NCI-H510A (cell line): ENCODE measurements at regions not wholly inside any gene's neighbourhood (a gene's known extent, or its start where the extent isn't known, plus 50 kb on each side); places are given as distances from the start of the nearest gene placed in this dataset.
A peak's percentile ranks its signal among the peaks of the same experiment; 100 is the strongest.
"Not testable (repeated sequence)": the region's sequence is repeated elsewhere in the genome, so short reads cannot be mapped to it uniquely, and the experiment has no call there.

Experiments used
- DNase-seq: peaks from one replicate; lab custom pipeline; 2025; lab: John Stamatoyannopoulos, UW

DNA sequence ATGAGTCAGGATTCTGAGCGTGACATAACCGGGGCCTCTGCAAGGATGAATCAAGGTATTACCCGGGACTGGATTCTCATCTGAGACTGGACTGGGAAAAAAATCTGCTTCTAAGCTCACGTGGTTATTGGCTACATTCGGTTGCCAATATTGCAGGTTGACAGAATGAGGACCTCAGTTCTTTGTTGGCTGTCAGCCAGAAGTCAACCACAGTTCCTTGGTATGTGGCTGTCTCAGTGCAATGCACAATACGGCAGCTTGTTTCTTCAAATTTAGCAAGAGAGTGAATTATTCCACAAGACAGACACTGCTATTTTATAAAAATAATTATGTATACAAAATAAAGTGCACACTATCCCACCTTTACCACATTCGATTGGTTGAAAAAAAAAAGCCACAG, 424.2 kb downstream of the KLHL4 start:
- DNase-seq: no peak

- DNase-seq: peak; percentile 0
These were observed 443.9 kb downstream of the KLHL4 start for GRCh38 chrX:87961471-87961870.

DNA sequence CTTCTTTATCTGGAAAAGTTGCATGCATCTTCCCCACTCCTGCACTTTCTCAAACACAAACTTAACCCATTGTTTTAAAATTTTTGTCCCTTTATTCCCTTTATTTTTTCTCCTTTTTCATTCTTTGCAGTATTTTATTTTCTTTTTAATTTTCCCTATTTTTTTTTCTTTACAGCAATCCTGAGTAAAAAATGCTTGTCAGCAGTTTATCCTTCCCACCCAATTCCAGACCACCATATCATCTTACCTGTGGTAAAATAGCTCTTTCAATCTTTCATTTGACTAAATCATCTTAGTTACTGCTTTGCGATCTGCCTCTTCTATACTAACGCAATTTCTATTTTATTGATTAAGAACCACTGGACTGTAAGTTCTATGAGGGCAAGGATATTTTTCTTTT, 450.5 kb downstream of the KLHL4 start:
- no peak for DNase-seq

DNA sequence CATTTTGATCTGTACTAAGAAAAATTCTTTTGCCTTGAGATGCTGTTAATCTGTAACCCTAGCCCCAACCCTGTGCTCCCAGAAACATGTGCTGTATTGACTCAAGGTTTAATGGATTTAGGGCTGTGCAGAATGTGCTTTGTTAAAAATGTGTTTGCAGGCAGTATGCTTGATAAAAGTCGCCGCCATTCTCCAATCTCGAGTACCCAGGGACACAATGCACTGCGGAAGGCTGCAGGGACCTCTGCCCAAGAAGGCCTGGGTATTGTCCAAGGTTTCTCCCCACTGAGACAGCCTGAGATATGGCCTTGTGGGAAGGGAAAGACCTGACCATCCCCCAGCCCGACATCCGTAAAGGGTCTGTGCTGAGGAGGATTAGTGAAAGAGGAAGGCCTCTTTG, 454.5 kb downstream of the KLHL4 start:
- not testable (repeated sequence) for DNase-seq

GRCh38 chrX:87975365-87975764, 457.8 kb downstream of the KLHL4 start:
- no peak for DNase-seq

GRCh38 chrX:88007873-88008272, 490.3 kb downstream of the KLHL4 start:
- not testable (repeated sequence) for DNase-seq

DNA sequence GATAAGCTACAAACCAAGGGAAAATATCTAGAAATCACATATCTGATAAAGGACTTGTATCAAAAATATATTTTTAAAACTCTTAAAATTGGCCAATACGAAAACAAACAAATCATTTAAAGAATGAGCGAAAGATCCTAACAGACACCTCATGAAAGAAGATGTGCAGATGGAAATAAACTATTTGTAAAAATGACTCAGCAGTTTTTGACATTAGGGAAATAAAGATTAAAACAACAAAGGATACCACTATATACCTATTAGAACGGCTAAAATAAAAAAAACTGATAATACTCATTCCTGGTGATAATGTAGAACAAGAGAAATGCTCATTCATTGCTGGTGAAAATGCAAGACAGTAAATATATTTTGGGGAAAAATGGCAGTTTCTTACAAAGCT, 506.4 kb downstream of the KLHL4 start:
- no peak for DNase-seq

DNA sequence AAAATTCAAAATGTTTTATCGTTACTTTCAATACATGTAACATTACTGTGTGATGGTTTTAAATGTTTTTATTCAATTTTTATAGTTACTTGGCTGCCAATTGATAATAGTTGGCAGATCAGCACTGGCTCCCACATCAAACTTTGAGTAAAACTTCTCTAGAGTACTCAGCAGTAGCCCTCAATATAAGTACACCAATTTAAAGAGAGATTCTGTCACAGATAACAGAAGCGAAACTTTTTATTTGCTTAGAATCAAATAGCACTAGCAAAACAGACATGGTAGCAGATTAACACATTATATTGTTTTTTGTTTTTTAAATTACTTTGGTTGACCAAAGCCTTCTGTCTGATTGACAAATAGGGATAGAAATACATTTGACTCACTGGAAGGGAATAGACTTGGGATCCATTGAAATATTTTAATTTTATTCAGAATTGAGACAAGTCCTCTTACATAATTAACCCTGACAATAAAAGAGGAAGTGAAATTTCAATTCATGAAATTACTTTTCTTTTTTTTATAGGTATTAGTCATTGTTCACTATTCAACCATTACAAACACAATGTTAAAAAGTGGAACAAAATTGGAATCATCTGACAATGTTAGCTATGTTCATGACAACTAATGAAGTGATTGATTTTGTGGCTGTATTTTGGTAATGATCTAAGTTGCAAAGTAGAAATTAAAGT, 554.9 kb downstream of the KLHL4 start:
- no peak for DNase-seq

GRCh38 chrX:88101968-88102367, 584.4 kb downstream of the KLHL4 start:
- DNase-seq: no peak

GRCh38 chrX:88135735-88136134, 611.3 kb upstream of the CPXCR1 start:
- DNase-seq: no peak

GRCh38 chrX:88136328-88136727, 610.7 kb upstream of the CPXCR1 start:
- DNase-seq: no peak

DNA sequence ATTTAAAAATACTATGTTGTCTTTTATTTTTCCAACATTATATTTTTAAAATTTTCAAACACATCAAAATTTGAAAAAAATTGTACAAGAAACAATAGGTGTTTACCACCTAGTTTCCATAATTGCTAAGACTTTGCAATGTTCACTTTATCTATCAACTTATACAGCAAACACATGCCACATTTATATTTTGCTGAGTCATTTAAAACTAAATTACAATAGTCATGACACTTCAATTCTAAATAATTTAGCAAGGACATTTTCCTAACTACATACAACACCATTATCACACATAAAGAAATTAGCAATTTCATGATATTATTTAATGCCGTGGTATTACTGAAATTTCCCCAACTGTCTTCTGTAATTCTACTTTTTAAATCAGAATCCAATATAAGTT, 600.4 kb upstream of the CPXCR1 start:
- DNase-seq: no peak

DNA sequence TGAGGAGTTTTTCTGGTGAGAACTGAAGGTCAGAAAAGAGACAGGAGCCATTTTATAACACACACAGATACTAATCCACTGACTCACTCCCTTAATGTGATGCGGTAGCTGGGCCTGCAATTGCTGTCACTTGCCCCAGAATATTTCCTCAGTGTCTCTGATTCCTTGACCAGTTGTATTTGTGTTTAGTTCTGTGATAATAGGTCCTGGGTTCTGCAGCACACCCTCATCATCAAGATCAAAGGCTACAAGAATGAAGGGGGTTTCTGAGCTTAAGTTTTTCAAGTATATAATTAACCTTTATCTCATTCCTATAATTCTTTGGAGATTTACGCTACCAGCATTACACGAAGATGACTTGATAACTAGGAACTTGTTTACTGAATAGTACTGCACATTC, 576.5 kb upstream of the CPXCR1 start:
- DNase-seq: no peak

DNA sequence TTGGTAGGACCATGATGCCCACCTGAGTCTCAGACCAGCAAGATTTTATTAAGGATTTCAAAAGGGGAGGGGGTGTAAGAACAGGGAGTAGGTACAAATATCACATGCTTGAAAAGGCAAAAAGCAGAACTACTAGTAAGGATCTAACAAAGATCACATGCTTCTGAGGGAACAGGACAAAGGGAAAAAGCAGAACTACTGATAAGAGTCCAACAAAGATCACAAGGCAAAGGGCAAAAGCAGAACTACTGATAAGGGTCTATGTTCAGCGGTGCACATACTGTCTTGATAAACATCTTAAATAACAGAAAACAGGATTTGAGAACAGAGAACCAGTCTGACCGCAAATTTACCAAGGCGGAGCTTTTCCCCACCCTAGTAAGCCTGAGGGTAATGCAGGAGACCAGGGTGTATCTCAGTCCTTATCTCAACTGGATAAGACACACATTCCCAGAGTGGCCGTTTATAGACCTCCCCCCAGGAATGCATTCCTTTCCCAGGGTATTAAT, 573.0 kb upstream of the CPXCR1 start:
- DNase-seq: not testable (repeated sequence)

DNA sequence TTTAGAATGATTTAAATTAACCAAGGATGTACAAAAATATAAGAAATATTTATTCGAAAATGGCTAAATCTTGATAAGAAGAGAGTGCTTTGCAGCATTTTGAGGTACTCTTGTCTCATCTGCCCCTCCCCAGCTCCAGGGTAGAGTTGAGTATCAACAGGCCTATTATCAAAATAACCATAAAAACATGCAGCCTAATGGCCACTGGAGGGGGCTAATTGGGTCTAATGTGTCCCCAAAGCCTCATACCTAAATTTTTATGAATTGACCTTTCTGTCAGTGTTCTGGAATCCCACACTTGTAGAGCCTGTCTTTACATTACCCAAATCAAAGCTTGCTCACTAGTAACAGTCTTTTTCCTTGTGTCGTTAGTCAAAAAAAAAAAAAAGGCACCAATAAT, 544.9 kb upstream of the CPXCR1 start:
- no peak for DNase-seq

GRCh38 chrX:88244066-88244465, 503.0 kb upstream of the CPXCR1 start:
- no peak for DNase-seq

- DNase-seq: no peak
These were observed 462.2 kb upstream of the CPXCR1 start for GRCh38 chrX:88284844-88285243.

- not testable (repeated sequence) for DNase-seq
These were observed 433.1 kb upstream of the CPXCR1 start for GRCh38 chrX:88313972-88314371.

DNA sequence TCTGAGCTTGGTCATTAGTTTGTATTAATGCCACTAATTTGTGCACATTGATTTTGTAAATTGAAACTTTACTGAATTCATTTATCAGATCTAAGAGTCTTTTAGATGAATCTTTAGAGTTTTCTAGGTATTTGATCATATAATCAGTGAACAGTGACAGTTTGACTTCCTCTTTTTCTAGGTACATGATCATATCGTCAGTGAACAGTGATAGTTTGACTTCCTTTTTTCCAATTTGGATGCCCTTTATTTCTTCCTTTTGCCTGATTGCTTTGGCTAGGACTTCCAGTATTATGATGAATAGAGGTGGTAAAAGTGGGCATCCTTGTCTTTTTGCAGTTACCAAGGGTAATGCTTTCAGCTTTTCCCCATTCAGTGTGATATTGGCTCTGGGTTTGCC, 421.4 kb upstream of the CPXCR1 start:
- DNase-seq: no peak

- DNase-seq: no peak
These were observed 391.8 kb upstream of the CPXCR1 start for GRCh38 chrX:88355252-88355651.

DNA sequence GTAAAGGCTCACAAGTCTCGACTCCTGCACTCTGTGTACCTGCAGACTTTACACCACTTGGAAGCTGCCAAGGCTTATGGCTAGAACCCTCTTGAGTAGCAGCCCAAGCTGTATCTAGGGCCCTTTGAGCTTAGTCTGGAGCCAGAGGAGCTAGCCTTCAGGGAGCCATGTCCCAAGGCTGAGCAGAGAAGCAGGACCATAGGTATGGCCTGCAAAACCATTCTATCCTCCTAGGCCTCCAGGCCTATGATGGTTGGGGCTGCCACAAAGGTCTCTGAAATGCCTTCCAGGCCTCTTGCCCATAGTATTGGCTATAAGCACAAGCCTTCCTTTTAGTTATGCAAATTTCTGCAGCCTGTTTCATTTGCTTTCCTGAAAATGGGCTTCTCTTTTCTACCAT, 380.7 kb upstream of the CPXCR1 start:
- DNase-seq: no peak

DNA sequence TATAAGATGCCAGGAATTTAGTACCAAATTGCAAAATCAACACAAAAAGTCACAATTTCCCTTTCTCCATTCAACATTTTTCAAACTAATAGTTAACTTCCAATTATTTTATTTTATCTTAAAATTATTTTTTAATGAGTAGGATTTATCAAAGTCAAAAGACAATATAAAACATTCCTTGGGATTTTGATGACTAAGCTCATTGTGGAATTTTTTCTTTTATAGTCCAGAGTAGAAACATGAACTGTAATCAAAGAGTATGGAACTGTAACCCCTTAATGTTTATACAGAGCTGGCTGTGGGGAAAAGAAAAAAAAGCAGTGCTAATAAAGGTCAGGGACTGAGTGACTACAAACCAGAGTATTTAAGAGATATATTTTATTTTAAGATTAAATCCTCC, 368.6 kb upstream of the CPXCR1 start:
- DNase-seq: no peak

- DNase-seq: no peak
These were observed 349.5 kb upstream of the CPXCR1 start for GRCh38 chrX:88397551-88397950.

DNA sequence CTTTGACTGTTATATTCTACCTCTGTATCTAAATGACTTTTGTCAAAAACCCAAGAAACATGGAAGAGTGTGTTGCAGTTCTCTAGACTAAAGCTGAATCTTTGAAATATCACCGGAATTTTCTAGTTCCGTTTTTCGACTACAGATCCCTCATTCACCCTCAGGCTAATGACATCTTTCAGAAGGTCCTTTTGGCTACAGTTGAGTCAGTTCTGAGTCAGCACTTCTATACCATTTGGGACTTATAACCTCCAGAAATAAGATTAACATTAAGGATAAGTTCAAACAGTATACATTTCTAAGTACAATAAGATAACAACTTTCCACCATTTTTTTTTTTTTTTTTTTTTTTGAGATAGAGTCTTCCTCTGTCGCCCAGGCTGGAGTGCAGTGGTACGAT, 331.0 kb upstream of the CPXCR1 start:
- DNase-seq: no peak
